A549 (cell line): ENCODE measurements at regions not wholly inside any gene's neighbourhood (a gene's known extent, or its start where the extent isn't known, plus 50 kb on each side); places are given as distances from the start of the nearest gene placed in this dataset.

Source experiments
- BCL3 ChIP-seq: fragments of >200 bp; sonication (Bioruptor Twin); formaldehyde crosslinking; IDR thresholded peaks from 3 replicates; pipeline ENCODE4 v1.6.1; 2016
- CTCF ChIP-seq: fragments of >200 bp; sonication (Bioruptor Twin); formaldehyde crosslinking; IDR thresholded peaks from 3 replicates; pipeline ENCODE4 v1.5.1; 2016
- MAZ ChIP-seq: fragments of 150-350 bp; IDR thresholded peaks from 2 replicates; pipeline ENCODE4 v1.6.1; 2014; ENCODE audit warnings: antibody characterized with exemption, low read depth, low read length, borderline replicate concordance
- POLR2A ChIP-seq: IDR thresholded peaks from 2 replicates; pipeline ENCODE4 v1.6.1; 2012; ENCODE audit warnings: mild to moderate bottlenecking, low read length
- RAD21 ChIP-seq, 2 experiments: fragments of >200 bp in 1 of 2; sonication (Bioruptor Twin) in 1 of 2; formaldehyde crosslinking in 1 of 2; IDR thresholded peaks in 1 of 2; conservative IDR thresholded peaks in 1 of 2; 2 replicates in 1 of 2; 3 replicates in 1 of 2; pipeline ENCODE4 v1.6.1; 2012 to 2018; ENCODE audit warnings: inconsistent platforms in 1 of 2
- RFX5 ChIP-seq: fragments of 450-650 bp; IDR thresholded peaks from 2 replicates; pipeline ENCODE4 v1.7.1; 2014; ENCODE audit warnings: antibody characterized with exemption, mild to moderate bottlenecking, moderate library complexity

DNA sequence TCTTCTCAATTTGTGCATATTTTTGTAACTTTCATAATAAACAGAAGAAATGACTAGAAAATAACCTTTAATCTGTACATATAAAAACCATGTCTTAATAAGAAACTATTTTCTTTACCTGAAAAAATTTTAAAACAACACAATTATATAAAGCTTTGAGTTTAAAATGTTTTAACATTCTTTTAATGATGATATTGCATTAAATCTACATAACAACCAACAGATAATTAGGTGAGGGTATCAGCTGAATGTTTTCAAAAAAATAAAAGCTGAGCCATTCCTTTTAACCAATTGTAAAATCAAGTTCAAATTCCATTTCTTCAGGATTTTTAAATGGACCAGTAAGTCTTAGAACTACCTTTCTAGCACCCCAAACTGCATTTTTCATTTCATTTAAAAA, 1185.0 kb upstream of the CITED2 start:
- TF ChIP-seq RAD21 (conservative IDR thresholded peaks at IDR 0.05 in 1 of 2, IDR thresholded peaks at IDR 0.05 in 1 of 2) (no peak), POLR2A (no peak), BCL3 (no peak), MAZ (no peak), RFX5 (no peak), CTCF (no peak)
